Activated T-helper 1 cell treated with anti-CD3 and anti-CD28 coated beads, Interleukin-12 subunit alpha, Interleukin-12 subunit beta, Interleukin-2, Interleukin-4 antibody, amounts not matched to agents 30 ng/mL and 10 ng/mL and 1 ng/mL, durations not matched to agents 14 hours and 24 hours and 36 hours (primary cell): ENCODE measurements at regions not wholly inside any gene's neighbourhood (a gene's known extent, or its start where the extent isn't known, plus 50 kb on each side); places are given as distances from the start of the nearest gene placed in this dataset.
"Not testable (repeated sequence)": the region's sequence is repeated elsewhere in the genome, so short reads cannot be mapped to it uniquely, and the experiment has no call there.

Experiments
- DNase-seq: peaks from one replicate; pipeline ENCODE4 v3.0.0; 2021; ENCODE audit warnings: low spot score
- H3K27ac Mint-ChIP-seq: one replicate; pipeline ENCODE4 v1.8.0; 2021; ENCODE audit warnings: mild to moderate bottlenecking, mixed read lengths
- H3K27me3 Mint-ChIP-seq: one replicate; pipeline ENCODE4 v1.8.0; 2022; ENCODE audit warnings: mild to moderate bottlenecking, moderate library complexity, mixed read lengths; ENCODE audit not compliant: insufficient read depth
- H3K36me3 Mint-ChIP-seq: one replicate; pipeline ENCODE4 v1.8.0; 2021; ENCODE audit warnings: low read depth, mixed read lengths
- H3K4me1 Mint-ChIP-seq: one replicate; pipeline ENCODE4 v1.8.0; 2021; ENCODE audit warnings: low read depth, mixed read lengths
- H3K4me3 Mint-ChIP-seq: one replicate; pipeline ENCODE4 v1.8.0; 2021; ENCODE audit warnings: mild to moderate bottlenecking, moderate library complexity, mixed read lengths
- H3K9me3 Mint-ChIP-seq: one replicate; pipeline ENCODE4 v1.8.0; 2021; ENCODE audit warnings: mixed read lengths
- intact Hi-C: fragments of 100-400 bp; cut with micrococcal nuclease; formaldehyde crosslinking; loops from one replicate; pipeline ENCODE4 v1.15.1; 2024

- Mint-ChIP-seq H3K27ac (no peak overlapping the region), H3K9me3 (peaks cover 34% of the 10 kb centered on the region), H3K4me3 (no peak overlapping the region), H3K36me3 (no peaks in the 10 kb centered on the region), H3K27me3 (no peaks in the 10 kb centered on the region), H3K4me1 (no peaks in the 10 kb centered on the region)
- intact Hi-C loops: no loop called here
- DNase-seq: no peak
Measured at GRCh38 chr2:160826496-160826895, 332.9 kb upstream of the RBMS1 start.

GRCh38 chr2:160828076-160828475 is 332.2 kb upstream of the TANK start:
- H3K4me1 Mint-ChIP-seq: no peaks in the 10 kb centered on the region
- peaks cover 28% of the 10 kb centered on the region for H3K9me3 Mint-ChIP-seq
- no peak overlapping the region for H3K27ac Mint-ChIP-seq
- intact Hi-C loops: no loop called here
- no peak for DNase-seq
- no peak overlapping the region for H3K4me3 Mint-ChIP-seq
- no peaks in the 10 kb centered on the region for H3K27me3 Mint-ChIP-seq
- no peaks in the 10 kb centered on the region for H3K36me3 Mint-ChIP-seq

GRCh38 chr2:160832381-160832780 is 327.8 kb upstream of the TANK start:
- intact Hi-C loops, H3K36me3 Mint-ChIP-seq, H3K9me3 Mint-ChIP-seq, H3K4me1 Mint-ChIP-seq, H3K27me3 Mint-ChIP-seq, H3K27ac Mint-ChIP-seq, H3K4me3 Mint-ChIP-seq, DNase-seq: not testable (repeated sequence)

- H3K4me3 Mint-ChIP-seq: no peak overlapping the region
- no peaks in the 10 kb centered on the region for H3K9me3 Mint-ChIP-seq
- intact Hi-C loops: no loop called here
- H3K4me1 Mint-ChIP-seq: no peaks in the 10 kb centered on the region
- DNase-seq: no peak
- no peaks in the 10 kb centered on the region for H3K36me3 Mint-ChIP-seq
- peaks cover 3% of the 10 kb centered on the region for H3K27me3 Mint-ChIP-seq
- H3K27ac Mint-ChIP-seq: no peak overlapping the region
Measured at GRCh38 chr2:160835166-160835565, 325.1 kb upstream of the TANK start.

- no peaks in the 10 kb centered on the region for H3K9me3 Mint-ChIP-seq
- no peaks in the 10 kb centered on the region for H3K4me1 Mint-ChIP-seq
- DNase-seq: no peak
- H3K27ac Mint-ChIP-seq: no peak overlapping the region
- no peak overlapping the region for H3K4me3 Mint-ChIP-seq
- H3K27me3 Mint-ChIP-seq: peaks cover 3% of the 10 kb centered on the region
- H3K36me3 Mint-ChIP-seq: no peaks in the 10 kb centered on the region
- intact Hi-C loops: no loop called here
Measured at GRCh38 chr2:160836755-160837154, 323.5 kb upstream of the TANK start.

- no peaks in the 10 kb centered on the region for H3K9me3 Mint-ChIP-seq
- no peak overlapping the region for H3K27ac Mint-ChIP-seq
- intact Hi-C loops: no loop called here
- H3K27me3 Mint-ChIP-seq: peaks cover 3% of the 10 kb centered on the region
- no peak overlapping the region for H3K4me3 Mint-ChIP-seq
- H3K4me1 Mint-ChIP-seq: no peaks in the 10 kb centered on the region
- no peak for DNase-seq
- H3K36me3 Mint-ChIP-seq: no peaks in the 10 kb centered on the region
Measured at GRCh38 chr2:160837416-160837815, 322.8 kb upstream of the TANK start.

GRCh38 chr2:160838147-160838546 is 322.1 kb upstream of the TANK start:
- Mint-ChIP-seq H3K4me1 (no peaks in the 10 kb centered on the region), H3K36me3 (no peaks in the 10 kb centered on the region), H3K27ac (no peak overlapping the region), H3K4me3 (no peak overlapping the region), H3K27me3 (peaks cover 3% of the 10 kb centered on the region), H3K9me3 (no peaks in the 10 kb centered on the region)
- no peak for DNase-seq
- intact Hi-C loops: no loop called here

GRCh38 chr2:160838691-160839090 is 321.5 kb upstream of the TANK start:
- peaks cover 4% of the 10 kb centered on the region for H3K9me3 Mint-ChIP-seq
- peaks cover 3% of the 10 kb centered on the region for H3K27me3 Mint-ChIP-seq

GRCh38 chr2:160842286-160842685 is 317.9 kb upstream of the TANK start:
- intact Hi-C loops: no loop called here
- peaks cover 6% of the 10 kb centered on the region for H3K9me3 Mint-ChIP-seq
- no peaks in the 10 kb centered on the region for H3K36me3 Mint-ChIP-seq
- H3K4me1 Mint-ChIP-seq: no peaks in the 10 kb centered on the region
- no peak for DNase-seq
- no peak overlapping the region for H3K27ac Mint-ChIP-seq
- no peak overlapping the region for H3K4me3 Mint-ChIP-seq
- peaks cover 5% of the 10 kb centered on the region for H3K27me3 Mint-ChIP-seq

More at GRCh38 chr2:160838691-160839090, 321.5 kb upstream of the TANK start:
- no peak overlapping the region for H3K4me3 Mint-ChIP-seq
- intact Hi-C loops: no loop called here
- no peaks in the 10 kb centered on the region for H3K36me3 Mint-ChIP-seq
- no peaks in the 10 kb centered on the region for H3K4me1 Mint-ChIP-seq
- no peak overlapping the region for H3K27ac Mint-ChIP-seq
- no peak for DNase-seq

- Mint-ChIP-seq H3K4me1 (no peaks in the 10 kb centered on the region), H3K27ac (no peak overlapping the region), H3K4me3 (no peak overlapping the region), H3K36me3 (no peaks in the 10 kb centered on the region), H3K9me3 (no peaks in the 10 kb centered on the region), H3K27me3 (peaks cover 5% of the 10 kb centered on the region)
- intact Hi-C loops: no loop called here
- DNase-seq: no peak
Measured at GRCh38 chr2:160859096-160859495, 301.1 kb upstream of the TANK start.

GRCh38 chr2:160862226-160862625 is 298.0 kb upstream of the TANK start:
- intact Hi-C loops: no loop called here
- H3K9me3 Mint-ChIP-seq: no peaks in the 10 kb centered on the region
- no peak for DNase-seq
- H3K27ac Mint-ChIP-seq: no peak overlapping the region
- no peaks in the 10 kb centered on the region for H3K36me3 Mint-ChIP-seq
- H3K4me1 Mint-ChIP-seq: no peaks in the 10 kb centered on the region
- H3K27me3 Mint-ChIP-seq: peaks cover 2% of the 10 kb centered on the region
- no peak overlapping the region for H3K4me3 Mint-ChIP-seq

- no peaks in the 10 kb centered on the region for H3K36me3 Mint-ChIP-seq
- H3K9me3 Mint-ChIP-seq: no peaks in the 10 kb centered on the region
- intact Hi-C loops: no loop called here
- no peaks in the 10 kb centered on the region for H3K4me1 Mint-ChIP-seq
- no peak for DNase-seq
- H3K27me3 Mint-ChIP-seq: peaks cover 2% of the 10 kb centered on the region
- H3K4me3 Mint-ChIP-seq: no peak overlapping the region
- no peak overlapping the region for H3K27ac Mint-ChIP-seq
Measured at GRCh38 chr2:160868891-160869290, 291.3 kb upstream of the TANK start.

GRCh38 chr2:160869411-160869810 is 290.8 kb upstream of the TANK start:
- DNase-seq: no peak
- H3K27me3 Mint-ChIP-seq: peaks cover 2% of the 10 kb centered on the region
- no peak overlapping the region for H3K27ac Mint-ChIP-seq
- intact Hi-C loops: no loop called here
- H3K4me3 Mint-ChIP-seq: no peak overlapping the region
- H3K36me3 Mint-ChIP-seq: no peaks in the 10 kb centered on the region
- H3K4me1 Mint-ChIP-seq: no peaks in the 10 kb centered on the region
- H3K9me3 Mint-ChIP-seq: no peaks in the 10 kb centered on the region

GRCh38 chr2:160870729-160871465 is 289.3 kb upstream of the TANK start:
- no peak overlapping the region for H3K27ac Mint-ChIP-seq
- H3K4me1 Mint-ChIP-seq: no peaks in the 10 kb centered on the region
- no peak overlapping the region for H3K4me3 Mint-ChIP-seq
- intact Hi-C loops: no loop called here
- H3K9me3 Mint-ChIP-seq: no peaks in the 10 kb centered on the region
- peaks cover 2% of the 10 kb centered on the region for H3K27me3 Mint-ChIP-seq
- H3K36me3 Mint-ChIP-seq: no peaks in the 10 kb centered on the region
- no peak for DNase-seq
